ENCODE measurements at regions not wholly inside any gene's neighbourhood (a gene's known extent, or its start where the extent isn't known, plus 50 kb on each side); places are given as distances from the start of the nearest gene placed in this dataset.

- Histone ChIP-seq H3K27me3 (replicated peaks; ENCODE audit: insufficient read depth) (no peaks in the 10 kb centered on the region), H3K4me1 (ENCODE audit: control insufficient read depth in 1 of 2, low read depth in 2 of 2) (no peaks in the 10 kb centered on the region), H3K27ac (no peak overlapping the region), H3K9me3 (no peaks in the 10 kb centered on the region), H3K4me3 (no peak overlapping the region), H3K36me3 (no peaks in the 10 kb centered on the region)
- no peak for DNase-seq (ENCODE audit: low spot score)
- no peak for ATAC-seq (ENCODE audit: insufficient number of reproducible peaks, low FRiP score, low read depth)
- no peak for TF ChIP-seq CTCF (IDR thresholded peaks at IDR 0.05)
Observed at GRCh38 chr3:5317557-5317956, 130.1 kb downstream of the EDEM1 start.

- ATAC-seq (ENCODE audit: insufficient number of reproducible peaks, low FRiP score, low read depth) = no peak
Observed at GRCh38 chr3:5319454-5319853, 131.9 kb downstream of the EDEM1 start.

GRCh38 chr3:5321666-5322340 lies 134.3 kb downstream of the EDEM1 start:
- ATAC-seq (ENCODE audit: insufficient number of reproducible peaks, low FRiP score, low read depth) = no peak

More at GRCh38 chr3:5319454-5319853, 131.9 kb downstream of the EDEM1 start:
- H3K4me3 ChIP-seq = no peak overlapping the region
- no peaks in the 10 kb centered on the region for H3K4me1 ChIP-seq (ENCODE audit: control insufficient read depth in 1 of 2, low read depth in 2 of 2)
- TF ChIP-seq CTCF (IDR thresholded peaks at IDR 0.05) = no peak
- no peaks in the 10 kb centered on the region for H3K36me3 ChIP-seq
- no peak for DNase-seq (ENCODE audit: low spot score)
- no peak overlapping the region for H3K27ac ChIP-seq
- no peaks in the 10 kb centered on the region for H3K27me3 ChIP-seq (replicated peaks; ENCODE audit: insufficient read depth)
- H3K9me3 ChIP-seq = no peaks in the 10 kb centered on the region

GRCh38 chr3:5324780-5325179 lies 137.3 kb downstream of the EDEM1 start:
- Histone ChIP-seq H3K36me3 (no peaks in the 10 kb centered on the region), H3K27me3 (replicated peaks; ENCODE audit: insufficient read depth) (no peaks in the 10 kb centered on the region), H3K27ac (no peak overlapping the region), H3K4me3 (no peak overlapping the region), H3K9me3 (no peaks in the 10 kb centered on the region), H3K4me1 (ENCODE audit: control insufficient read depth in 1 of 2, low read depth in 2 of 2) (no peaks in the 10 kb centered on the region)
- ATAC-seq (ENCODE audit: insufficient number of reproducible peaks, low FRiP score, low read depth) (no peak), DNase-seq (ENCODE audit: low spot score) (no peak)
- no peak for TF ChIP-seq CTCF (IDR thresholded peaks at IDR 0.05)

More at GRCh38 chr3:5321666-5322340, 134.3 kb downstream of the EDEM1 start:
- H3K36me3 ChIP-seq = no peaks in the 10 kb centered on the region
- H3K4me1 ChIP-seq (ENCODE audit: control insufficient read depth in 1 of 2, low read depth in 2 of 2) = no peaks in the 10 kb centered on the region
- H3K27ac ChIP-seq = no peak overlapping the region
- H3K4me3 ChIP-seq = no peak overlapping the region
- no peak for TF ChIP-seq CTCF (IDR thresholded peaks at IDR 0.05)
- no peaks in the 10 kb centered on the region for H3K27me3 ChIP-seq (replicated peaks; ENCODE audit: insufficient read depth)
- DNase-seq (ENCODE audit: low spot score) = no peak
- H3K9me3 ChIP-seq = no peaks in the 10 kb centered on the region

- DNase-seq (ENCODE audit: low spot score) (no peak), ATAC-seq (ENCODE audit: insufficient number of reproducible peaks, low FRiP score, low read depth) (no peak)
- Histone ChIP-seq H3K27me3 (replicated peaks; ENCODE audit: insufficient read depth) (no peaks in the 10 kb centered on the region), H3K4me1 (ENCODE audit: control insufficient read depth in 1 of 2, low read depth in 2 of 2) (no peaks in the 10 kb centered on the region), H3K9me3 (no peaks in the 10 kb centered on the region), H3K36me3 (no peaks in the 10 kb centered on the region), H3K4me3 (no peak overlapping the region), H3K27ac (no peak overlapping the region)
- TF ChIP-seq CTCF (IDR thresholded peaks at IDR 0.05) = no peak
Observed at GRCh38 chr3:5330152-5330810, 142.8 kb downstream of the EDEM1 start.
